ENCODE measurements at regions not wholly inside any gene's neighbourhood (a gene's known extent, or its start where the extent isn't known, plus 50 kb on each side); places are given as distances from the start of the nearest gene placed in this dataset.

GRCh38 chr7:22666732-22667131 lies 60.3 kb upstream of the IL6 start:
- TF ChIP-seq CTCF (IDR thresholded peaks at IDR 0.05) (no peak), POLR2A (IDR thresholded peaks at IDR 0.05) (no peak)
